DLD1 (cell line): ENCODE measurements at regions not wholly inside any gene's neighbourhood (a gene's known extent, or its start where the extent isn't known, plus 50 kb on each side); places are given as distances from the start of the nearest gene placed in this dataset.
"Not testable (repeated sequence)": the region's sequence is repeated elsewhere in the genome, so short reads cannot be mapped to it uniquely, and the experiment has no call there.

ENCODE experiments used
- in situ Hi-C: cut with HindIII; loops from 2 replicates; pipeline ENCODE4 v1.10.0; 2017; ENCODE audit warnings: low sequenced_read_pairs

DNA sequence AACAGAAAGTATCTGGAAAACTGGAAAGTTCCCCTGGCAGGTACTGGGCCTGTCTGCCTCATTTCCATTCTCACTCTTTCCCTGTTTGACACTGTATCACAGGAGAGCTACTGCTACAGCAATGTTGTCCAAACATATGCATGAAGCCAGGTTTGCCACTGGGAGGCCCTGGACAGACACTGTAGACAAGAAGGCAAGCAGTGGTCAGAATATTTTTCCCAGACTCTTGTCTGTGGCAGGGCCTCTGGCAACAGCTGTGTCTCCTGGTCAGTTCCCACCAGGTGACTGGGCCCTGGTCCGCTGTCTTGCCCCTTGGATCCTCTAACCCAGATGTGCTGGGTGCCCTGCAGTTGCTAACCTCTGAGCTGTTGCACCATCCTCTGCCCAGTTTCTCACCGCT lies 178.9 kb upstream of the FANCL start:
- in situ Hi-C loops = no loop called here

DNA sequence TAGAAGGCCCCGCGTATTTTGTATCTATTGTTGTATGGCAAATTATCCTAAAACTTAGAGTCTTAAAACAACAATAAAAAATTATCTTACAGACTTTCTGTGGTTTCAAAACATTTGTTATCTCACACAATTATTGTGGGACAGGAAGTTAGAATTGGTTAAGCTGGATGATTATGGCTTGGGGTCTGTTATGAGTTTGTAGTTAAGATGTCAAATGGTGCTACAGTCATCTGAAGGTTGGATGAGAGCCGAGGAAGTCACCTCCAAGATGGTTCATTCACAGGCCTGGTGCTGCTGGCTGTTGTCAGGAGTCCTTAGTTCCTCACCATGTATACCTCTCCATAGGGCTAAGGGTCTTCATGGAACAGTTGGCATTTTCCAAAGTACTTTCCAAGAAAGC lies 175.6 kb upstream of the FANCL start:
- in situ Hi-C loops = no loop called here

DNA sequence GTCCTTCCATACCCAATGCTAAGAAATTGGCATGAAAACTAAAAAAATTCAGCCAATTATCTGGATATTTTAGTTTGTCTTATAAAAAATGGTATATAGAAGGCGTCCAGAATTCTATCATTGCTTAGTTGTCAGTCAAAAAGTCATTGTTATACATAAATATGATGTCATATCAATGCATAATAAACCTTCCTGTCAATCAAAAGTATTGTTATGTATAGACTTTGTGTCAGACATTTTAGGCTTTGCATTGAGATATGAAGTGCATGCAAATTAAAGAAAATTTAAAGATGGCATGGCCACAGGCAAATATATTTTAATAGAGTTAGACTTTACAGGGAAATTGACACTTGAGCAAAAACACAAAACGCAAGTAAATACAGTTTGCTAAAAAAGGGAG lies 173.4 kb upstream of the FANCL start:
- in situ Hi-C loops = no loop called here

DNA sequence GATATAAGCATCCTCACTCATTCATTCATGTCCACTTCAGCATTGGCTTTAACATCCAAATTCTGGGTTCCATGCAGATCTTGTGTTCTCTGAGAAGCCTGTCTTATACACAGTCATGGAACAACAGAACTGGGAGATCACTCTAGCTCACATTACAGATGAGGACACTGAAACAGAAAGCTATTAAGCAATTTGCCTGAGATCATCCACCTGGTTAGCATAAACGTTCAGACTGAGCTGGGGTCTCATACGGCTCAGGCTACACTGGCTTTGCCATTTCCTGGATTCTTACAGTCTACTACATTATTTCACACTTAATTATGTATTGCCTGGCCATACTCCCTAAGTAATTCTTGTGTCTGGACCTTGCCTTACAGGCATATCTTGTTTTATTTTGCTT lies 169.4 kb upstream of the FANCL start:
- in situ Hi-C loops = no loop called here

DNA sequence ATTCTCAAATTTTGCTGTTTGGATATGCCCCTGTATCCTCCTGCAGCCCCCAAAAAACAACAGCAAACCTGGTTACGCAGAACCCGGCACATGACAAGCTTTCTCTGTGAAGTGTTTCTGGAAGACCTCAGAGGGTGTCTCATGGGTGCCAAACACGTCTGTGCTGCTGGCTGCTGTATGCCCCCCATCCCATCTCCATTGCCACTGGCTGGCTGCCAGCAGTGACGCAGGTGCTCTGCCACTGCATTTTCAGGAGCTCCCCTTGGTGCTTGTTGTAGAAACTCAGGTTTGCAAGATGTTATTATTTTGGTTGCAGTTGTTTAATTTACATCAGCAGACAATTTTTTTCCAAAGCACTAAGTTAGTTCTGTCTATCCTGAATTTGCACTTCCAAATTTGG lies 166.4 kb upstream of the FANCL start:
- in situ Hi-C loops = no loop called here

DNA sequence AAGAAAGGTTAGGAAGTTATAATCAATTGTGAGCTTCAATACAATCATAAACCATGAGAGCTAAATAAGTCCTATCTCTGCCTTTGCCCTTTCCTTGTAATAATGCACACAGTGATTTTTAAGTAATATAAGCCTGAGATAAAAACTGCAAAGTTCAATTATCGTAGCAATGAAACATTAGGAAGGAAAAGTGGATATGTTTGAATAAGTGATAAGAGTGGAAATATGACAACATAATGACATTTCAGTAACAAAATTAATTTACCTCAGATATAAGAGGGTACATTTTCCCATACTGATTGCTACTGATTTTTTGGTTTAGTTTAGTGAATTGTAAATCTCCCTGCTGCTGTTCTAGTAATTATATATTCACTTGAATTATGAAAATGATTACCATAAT lies 164.2 kb upstream of the FANCL start:
- in situ Hi-C loops = no loop called here

DNA sequence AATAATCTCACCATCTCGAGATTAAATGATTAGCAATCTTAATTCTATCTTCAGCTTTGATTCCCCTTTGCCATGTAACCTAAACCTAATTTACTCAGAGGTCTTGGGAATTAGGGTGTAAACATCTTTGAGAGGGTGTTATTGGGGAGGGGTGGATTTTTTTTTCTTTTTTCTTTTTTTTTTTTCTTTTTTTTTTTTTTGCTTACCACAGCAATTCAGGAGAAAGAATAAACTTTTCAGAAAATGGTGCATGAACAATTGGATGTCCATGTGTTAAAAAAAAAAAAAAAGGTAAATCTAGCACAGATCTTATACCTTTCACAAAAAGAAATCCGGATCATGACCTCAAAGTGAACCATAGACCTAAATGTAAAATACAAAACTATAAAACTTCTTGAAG lies 160.8 kb upstream of the FANCL start:
- in situ Hi-C loops = no loop called here

DNA sequence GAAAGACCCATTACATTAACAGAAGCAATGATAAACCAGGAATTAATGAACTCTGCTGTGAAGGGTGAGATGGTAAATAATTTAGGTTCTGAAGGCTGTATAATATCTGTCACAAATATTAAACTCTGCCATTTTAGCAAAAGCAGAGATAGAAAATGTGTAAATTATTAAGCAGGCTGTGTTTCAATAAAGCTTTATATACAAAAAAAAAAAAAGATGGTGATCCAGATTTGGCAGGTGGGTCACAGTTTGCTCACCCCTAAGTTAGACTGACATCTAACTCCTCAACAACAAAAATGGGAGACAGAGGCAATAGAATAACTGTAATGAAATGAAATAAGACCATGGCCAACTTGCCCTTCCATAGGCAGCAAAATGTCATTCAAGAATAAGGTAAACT lies 157.3 kb upstream of the FANCL start:
- in situ Hi-C loops = no loop called here

DNA sequence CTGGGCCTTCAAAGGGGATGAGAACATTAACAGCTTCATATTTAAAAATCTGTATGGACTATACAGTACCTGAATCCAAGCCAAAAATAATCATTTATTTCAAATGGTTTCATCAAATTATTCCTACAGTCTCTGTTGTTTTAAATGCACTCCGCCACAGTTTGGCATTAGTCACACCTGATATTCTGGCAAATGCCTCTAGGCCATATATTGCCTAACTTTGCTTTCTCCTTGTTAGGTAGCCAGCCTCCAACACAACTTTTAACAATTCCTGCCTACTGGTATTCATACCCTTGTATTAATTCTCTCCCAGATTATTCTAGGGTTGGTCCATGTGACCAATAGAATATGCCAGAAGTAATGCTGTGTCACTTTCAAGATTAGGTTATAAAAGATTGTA lies 146.6 kb upstream of the FANCL start:
- in situ Hi-C loops = no loop called here

DNA sequence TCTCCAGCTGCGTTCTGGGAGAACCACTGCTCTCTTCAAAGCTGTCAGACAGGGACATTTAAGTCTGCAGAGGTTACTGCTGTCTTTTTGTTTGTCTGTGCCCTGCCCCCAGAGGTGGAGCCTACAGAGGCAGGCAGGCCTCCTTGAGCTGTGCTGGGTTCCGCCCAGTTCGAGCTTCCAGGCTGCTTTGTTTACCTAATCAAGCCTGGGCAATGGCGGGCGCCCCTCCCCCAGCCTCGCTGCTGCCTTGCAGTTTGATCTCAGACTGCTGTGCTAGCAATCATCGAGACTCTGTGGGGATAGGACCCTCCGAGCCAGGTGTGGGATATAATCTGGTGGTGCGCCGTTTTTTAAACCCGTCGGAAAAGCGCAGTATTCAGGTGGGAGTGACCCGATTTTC lies 145.8 kb upstream of the FANCL start:
- in situ Hi-C loops = not testable (repeated sequence)

DNA sequence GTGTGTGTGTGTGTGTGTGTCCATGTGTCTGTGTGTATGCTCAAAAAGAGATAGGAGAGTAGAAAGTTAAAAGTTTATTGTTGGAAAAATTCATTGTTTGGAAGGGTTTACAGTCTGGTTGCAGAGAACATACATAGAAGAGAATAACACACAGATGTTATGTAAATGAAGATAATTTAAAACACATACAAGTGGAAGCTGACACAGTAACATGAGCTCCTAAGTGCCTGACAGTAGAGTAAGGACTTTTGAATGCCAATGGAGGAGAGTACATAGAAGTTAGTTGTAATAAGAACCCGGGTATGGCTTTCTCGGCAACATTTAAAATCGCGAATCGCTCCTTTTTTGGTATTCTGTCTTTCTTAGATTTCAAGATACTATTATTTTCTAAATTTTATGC lies 137.0 kb upstream of the FANCL start:
- in situ Hi-C loops = no loop called here

DNA sequence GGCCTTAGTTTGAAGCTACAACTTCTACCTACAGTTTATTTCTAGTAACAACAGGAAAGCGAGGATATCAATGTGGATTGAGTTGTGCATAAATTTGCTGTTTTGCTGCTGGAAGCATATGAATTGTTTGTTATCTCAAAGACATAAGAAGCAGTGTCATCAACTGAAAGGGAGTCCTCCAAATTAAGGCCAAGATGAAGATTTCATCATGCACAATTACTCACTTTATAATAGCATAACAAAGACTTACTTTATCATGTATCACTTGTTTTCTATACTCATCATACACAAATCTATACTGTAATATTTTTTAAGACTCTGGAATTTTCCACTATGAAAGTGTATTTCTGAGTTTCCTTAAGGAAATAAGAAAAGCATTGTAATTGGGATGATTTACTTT lies 136.1 kb upstream of the FANCL start:
- in situ Hi-C loops = no loop called here

DNA sequence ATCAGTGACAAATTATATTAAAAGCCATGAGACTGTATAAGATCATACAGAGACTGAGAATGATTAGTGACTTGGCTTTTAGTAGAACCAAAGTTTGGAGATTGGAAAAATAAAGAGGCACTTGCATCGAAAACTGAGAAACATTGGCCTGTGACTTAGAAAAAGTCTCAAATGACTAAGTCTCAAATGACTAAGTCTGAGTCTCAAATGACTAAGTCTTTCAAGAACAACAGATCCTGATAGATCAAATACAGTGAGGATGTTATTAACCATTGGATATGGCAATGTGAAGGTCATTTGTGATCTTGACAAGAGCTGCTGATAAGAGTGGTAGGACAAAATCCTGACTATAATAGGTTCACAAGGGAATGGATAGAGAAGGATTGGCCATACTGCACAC lies 135.5 kb upstream of the FANCL start:
- in situ Hi-C loops = no loop called here

DNA sequence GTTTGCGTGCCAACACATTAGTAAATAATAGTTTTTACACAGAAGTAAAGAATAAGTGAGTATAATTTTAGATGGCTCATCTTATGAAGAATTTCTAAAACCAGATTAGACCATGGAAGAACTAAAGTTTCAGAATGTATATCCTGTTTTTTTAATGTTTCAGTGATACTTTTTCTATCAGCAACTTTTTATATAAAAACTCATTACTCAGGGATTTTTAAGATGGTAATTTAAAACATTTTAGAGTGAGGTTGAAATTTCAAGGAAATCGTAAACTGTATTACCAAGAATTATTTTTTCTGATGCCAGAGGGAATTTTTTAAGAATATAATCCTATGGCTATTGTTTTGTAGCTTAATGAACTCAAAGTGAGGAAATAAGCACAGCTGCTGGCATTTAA lies 128.5 kb upstream of the FANCL start:
- in situ Hi-C loops = no loop called here

DNA sequence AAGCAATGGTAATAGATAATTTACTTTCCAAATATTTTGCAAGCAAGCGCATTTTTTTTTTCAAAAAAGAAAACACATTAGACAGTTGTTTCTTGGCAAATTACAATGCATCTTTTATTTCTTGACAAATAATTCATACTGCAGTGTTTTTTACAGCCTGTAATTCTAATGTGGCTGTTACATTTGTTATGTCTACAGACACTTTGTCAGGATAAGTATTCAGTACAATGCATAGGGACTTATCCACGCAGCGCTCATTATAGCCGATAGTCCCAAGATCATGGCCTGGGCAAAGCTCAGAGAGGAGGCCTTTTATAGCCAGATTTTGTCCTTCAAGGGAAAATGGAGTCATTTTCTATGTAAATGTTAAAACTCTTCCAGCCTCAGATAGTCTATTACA lies 123.0 kb upstream of the FANCL start:
- in situ Hi-C loops = no loop called here

DNA sequence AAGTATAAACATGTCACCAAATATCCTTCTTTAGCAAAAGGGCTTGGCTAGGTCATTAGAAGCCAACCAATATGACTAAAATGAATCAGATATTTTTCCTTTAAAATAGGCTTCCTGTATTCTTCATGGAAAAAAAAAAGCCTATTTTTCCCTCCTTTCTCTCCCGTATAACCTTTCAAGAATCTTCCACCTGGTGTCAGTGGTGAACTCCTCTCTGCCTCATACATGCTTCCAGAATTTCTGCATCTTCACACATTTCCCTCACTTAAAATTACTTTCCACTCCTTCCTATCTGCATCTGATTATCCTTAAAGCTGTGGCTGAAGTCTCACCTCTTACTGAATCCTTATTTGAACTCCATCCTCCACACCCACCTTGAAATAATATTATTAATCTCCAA lies 116.9 kb upstream of the FANCL start:
- in situ Hi-C loops = no loop called here

DNA sequence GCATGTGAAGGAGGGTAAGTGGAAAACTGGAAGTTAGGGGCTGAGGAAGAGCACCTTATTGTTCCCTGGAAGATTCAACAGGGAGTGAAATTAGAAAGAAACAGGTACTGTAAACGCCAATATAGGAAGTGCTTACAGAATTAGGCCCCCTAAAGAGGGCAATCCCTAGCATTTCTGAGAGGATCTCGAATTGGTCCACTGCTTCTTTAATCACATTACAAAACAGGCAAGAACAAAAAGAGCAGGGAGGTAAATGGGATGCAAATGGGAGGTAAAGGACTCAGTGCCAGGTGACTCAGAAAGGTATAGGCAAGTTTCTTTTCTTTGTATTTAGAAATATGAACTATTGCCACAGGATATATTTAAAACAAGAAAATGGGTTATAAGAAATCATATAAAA lies 116.4 kb upstream of the FANCL start:
- in situ Hi-C loops = no loop called here

DNA sequence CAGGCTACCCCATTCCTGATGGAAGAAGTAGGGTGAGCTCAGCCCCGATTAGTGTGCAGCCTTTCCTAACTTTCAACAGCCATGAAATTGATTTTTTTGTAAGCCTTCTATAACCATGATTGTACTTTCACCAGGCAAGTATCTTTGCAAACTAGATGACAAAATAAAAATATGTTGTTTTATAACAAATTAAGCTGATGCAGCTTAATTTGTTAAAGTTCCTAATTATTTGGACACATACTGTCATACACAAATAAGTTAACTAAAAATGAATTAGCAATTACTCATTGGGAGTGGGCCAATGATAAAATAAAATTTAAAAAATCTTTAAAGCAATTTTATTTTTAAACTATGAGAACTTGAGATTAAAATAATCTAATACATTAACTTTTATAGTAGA lies 113.1 kb upstream of the FANCL start:
- in situ Hi-C loops = no loop called here

DNA sequence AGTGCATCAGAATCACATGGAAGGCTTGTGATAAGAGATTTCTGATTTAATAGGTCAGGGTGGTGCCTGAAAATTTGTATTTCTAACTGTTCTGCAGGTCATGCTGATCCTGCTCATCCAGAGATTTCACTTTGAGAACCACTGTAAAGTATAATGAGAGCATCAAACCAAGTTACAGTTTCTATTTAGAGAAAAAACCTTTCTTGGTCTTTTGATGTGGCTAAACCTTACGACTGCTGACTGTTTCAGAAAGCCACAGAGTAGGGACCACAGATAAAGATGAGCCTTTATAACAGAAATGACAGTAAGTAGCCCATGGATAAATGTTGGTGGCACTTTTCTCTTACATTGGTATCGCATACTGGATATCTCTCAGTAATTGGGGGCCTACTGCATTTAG lies 109.4 kb upstream of the FANCL start:
- in situ Hi-C loops = no loop called here

DNA sequence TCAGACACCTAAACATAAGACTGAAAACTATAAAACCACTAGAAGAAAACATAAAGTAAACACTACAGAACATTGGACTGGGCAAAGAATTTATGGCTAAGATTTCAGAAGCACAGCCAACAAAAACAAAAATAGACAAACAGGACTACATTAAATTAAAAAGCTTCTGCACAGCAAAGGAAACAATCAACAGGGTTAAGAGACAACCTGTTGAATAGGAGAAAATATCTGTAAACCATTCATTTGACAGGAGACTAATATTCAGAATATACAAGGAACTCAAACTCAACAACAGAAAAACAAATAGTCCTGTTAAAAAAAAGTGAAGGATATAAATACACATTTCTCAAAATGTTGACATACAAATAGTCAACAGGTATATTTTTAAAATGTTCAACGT lies 106.7 kb upstream of the FANCL start:
- in situ Hi-C loops = no loop called here

DNA sequence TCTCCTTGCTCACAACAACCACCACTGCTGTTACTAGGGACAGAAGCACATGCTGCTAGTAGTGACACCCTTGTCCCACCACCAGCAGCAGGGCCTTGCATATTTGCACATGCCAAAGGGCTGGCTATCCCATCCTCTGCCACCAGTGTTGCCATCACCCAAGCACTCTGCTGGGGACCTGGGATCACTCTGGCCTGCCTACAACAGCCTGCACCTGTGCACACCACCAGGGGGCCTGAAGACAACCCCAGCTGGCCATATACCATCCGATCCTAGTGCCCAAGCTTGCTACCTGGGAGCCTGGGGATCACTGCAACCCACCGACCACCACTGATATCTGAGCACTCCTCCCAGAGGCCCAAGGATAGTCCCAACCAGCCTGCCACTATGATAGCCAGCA lies 99.9 kb upstream of the FANCL start:
- in situ Hi-C loops = no loop called here

DNA sequence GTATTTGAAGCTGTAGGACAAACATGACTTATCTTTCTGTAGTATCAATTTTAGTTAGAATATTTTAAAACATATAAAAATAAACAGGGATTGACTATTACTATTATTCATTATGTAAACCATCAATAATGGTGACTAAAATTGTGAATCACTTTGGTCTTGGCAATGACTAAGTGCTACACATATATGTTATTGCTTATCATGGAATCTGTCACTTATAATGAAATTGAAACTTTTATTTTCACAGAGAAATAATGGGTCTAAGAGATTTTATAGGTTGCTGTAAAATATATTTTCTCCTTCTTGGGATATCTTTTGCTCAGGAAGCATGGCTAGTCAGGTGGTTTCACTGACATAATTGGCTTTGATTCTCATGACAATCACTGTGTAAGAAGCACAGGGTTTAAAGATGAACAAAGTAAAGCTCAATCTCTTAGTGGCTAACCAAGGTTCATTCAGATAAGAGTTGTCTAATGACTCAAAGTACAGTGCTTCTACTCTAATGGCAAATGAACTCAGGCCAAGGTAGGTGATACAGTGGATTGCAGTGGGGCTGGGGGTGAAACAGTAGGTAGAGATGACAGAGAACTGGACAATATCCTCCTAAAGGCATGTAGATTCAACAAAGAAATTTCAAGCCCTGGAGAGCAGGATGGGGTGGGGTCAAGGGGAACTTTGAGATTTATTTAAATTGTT lies 98.6 kb upstream of the FANCL start:
- in situ Hi-C loops = no loop called here

DNA sequence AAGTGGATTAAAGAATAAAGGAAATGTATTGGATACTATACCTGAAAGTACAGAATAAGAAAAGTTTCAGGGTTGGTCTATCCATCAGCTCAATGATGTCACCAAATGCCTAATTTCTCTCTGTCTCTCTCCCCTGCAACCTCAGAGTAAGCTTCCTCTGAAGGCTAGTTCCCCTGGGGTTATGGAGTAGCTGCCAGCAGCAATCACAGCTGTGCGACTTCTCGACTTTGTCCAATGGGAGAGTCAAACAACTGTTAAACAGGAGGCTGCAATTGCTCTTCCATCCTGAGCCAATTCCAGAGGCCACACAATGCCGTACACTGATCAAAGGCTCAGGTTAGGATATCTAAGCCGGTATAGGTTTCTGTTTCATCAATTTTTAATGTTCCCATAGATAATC lies 95.3 kb upstream of the FANCL start:
- in situ Hi-C loops = no loop called here

DNA sequence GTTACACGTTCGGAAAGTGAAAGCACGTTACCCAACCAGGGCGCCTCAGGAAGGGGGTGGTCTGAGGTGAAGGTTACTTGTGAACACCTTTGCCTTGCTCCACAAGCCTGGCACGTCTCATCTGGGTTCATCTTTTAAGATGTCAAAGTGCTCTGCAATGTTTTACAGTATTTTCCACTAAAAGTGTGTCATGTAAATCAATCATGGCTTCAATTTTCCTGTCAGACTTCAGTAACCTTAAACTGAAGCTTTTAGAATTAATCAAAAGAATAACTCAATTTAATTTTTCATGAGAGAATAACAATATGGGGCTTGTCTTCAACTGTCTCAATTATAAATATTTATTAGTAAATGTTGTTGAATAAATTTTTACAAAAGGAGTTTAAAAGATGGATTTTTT lies 93.3 kb upstream of the FANCL start:
- in situ Hi-C loops = no loop called here
